ENCODE measurements at regions not wholly inside any gene's neighbourhood (a gene's known extent, or its start where the extent isn't known, plus 50 kb on each side); places are given as distances from the start of the nearest gene placed in this dataset.
A peak's percentile ranks its signal among the peaks of the same experiment; 100 is the strongest.

DNA sequence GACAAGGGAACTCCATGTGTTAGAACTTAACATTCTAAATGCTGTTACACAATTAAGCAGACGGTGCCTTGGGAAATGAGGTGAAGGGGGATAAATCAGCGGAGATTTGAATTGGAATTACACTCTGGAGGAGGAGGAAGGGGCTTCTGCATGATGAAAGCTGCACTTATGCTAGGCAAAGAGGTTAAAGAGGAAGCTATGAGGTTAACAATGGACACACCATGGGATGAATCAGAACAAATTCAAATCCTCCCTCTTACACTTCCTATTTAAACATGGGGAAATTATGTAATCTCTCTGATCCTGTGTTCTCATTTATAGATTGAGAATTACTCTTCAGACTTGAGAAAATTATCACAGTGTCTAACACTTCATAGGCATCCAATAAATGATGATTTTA is 121.5 kb upstream of the SIX2 start:
- H3K36me3 ChIP-seq: no peaks in the 10 kb centered on the region
- no peaks in the 10 kb centered on the region for H3K27me3 ChIP-seq
- peaks cover 0 to 7% (median 0%) of the 10 kb centered on the region in 4 donors for H3K4me1 ChIP-seq
- DNase-seq (ENCODE audit: low spot score in 2 of 2): no peak
- WGBS, 2 donors: 56 to 73% methylated on average over 2 of the region's 2 CpGs
- TF ChIP-seq CTCF (IDR thresholded peaks at IDR 0.05) (no peak), EP300 (IDR thresholded peaks at IDR 0.05) (no peak), POLR2A (IDR thresholded peaks at IDR 0.05) (no peak)
- no peak overlapping the region for H3K4me3 ChIP-seq
- no peaks in the 10 kb centered on the region for H3K9me3 ChIP-seq
- H3K27ac ChIP-seq: no peak overlapping the region

GRCh38 chr2:45128580-45128997 is 119.3 kb upstream of the SIX2 start:
- no peaks in the 10 kb centered on the region for H3K36me3 ChIP-seq
- H3K9me3 ChIP-seq: no peaks in the 10 kb centered on the region
- H3K27ac ChIP-seq: no peak overlapping the region
- DNase-seq (ENCODE audit: low spot score in 2 of 2): peak in 1 of 2 donors; percentile 36
- peak in 1 of 2 donors; percentile 15 for TF ChIP-seq EP300 (IDR thresholded peaks at IDR 0.05)
- no peak for TF ChIP-seq POLR2A (IDR thresholded peaks at IDR 0.05)
- TF ChIP-seq CTCF (IDR thresholded peaks at IDR 0.05): no peak
- no peak overlapping the region for H3K4me3 ChIP-seq
- no peaks in the 10 kb centered on the region for H3K4me1 ChIP-seq
- 50 to 75% methylated on average over 1 of the region's 1 CpG for WGBS, 2 donors
- H3K27me3 ChIP-seq: no peaks in the 10 kb centered on the region

GRCh38 chr2:45127891-45128290 is 118.6 kb upstream of the SIX2 start:
- H3K36me3 ChIP-seq: no peaks in the 10 kb centered on the region
- WGBS, 2 donors: 93 to 96% methylated on average over 4 of the region's 4 CpGs
- H3K27ac ChIP-seq: no peak overlapping the region
- no peaks in the 10 kb centered on the region for H3K27me3 ChIP-seq
- no peaks in the 10 kb centered on the region for H3K9me3 ChIP-seq
- no peak overlapping the region for H3K4me3 ChIP-seq
- no peak for DNase-seq (ENCODE audit: low spot score in 2 of 2)
- H3K4me1 ChIP-seq: no peaks in the 10 kb centered on the region
- TF ChIP-seq EP300 (IDR thresholded peaks at IDR 0.05): no peak
- TF ChIP-seq POLR2A (IDR thresholded peaks at IDR 0.05): no peak

DNA sequence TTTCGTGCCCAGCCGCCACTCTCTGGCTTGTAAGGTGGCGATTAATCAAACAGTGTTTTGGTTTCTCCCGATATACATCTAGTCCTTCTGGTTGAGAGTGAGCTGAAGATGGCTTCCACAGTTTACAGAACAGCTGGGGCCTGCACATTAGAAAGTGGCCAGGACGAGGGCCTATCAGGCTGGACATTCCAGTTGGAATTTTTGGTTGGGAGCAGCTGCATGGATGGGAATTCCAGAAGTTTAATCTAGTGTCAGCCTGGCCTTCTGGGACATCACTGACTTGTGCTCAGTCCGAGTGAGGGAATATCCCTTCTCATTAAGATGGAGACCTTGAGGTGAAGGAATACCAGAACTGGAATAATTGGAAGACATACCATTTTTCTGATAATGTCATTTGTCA is 118.1 kb upstream of the SIX2 start:
- H3K4me3 ChIP-seq: no peak overlapping the region
- no peaks in the 10 kb centered on the region for H3K9me3 ChIP-seq
- no peaks in the 10 kb centered on the region for H3K36me3 ChIP-seq
- no peak overlapping the region for H3K27ac ChIP-seq
- 94 to 96% methylated on average over 6 of the region's 6 CpGs for WGBS, 2 donors
- DNase-seq (ENCODE audit: low spot score in 2 of 2): no peak
- no peaks in the 10 kb centered on the region for H3K27me3 ChIP-seq
- no peak for TF ChIP-seq POLR2A (IDR thresholded peaks at IDR 0.05)
- no peak for TF ChIP-seq EP300 (IDR thresholded peaks at IDR 0.05)
- no peaks in the 10 kb centered on the region for H3K4me1 ChIP-seq

DNA sequence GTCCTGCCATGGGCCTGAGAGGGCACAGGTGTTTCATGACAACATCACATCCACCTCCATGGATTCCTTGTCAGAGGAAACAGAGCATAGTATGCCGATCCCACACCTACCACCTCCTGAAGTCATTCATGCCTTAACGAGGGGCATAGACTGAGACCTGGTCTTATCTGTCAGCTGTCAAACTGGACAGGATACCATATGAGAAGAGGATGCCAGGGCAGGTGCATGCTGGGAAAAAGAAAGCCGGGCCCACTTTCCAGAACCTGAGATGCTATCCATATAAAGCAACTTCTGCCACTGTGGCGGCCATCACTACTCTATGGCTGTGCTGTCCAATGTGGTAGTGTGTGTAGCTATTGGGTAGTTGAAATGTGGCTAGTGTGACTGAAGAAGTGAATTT is 116.0 kb upstream of the SIX2 start:
- no peaks in the 10 kb centered on the region for H3K4me1 ChIP-seq
- DNase-seq (ENCODE audit: low spot score in 2 of 2): no peak
- no peaks in the 10 kb centered on the region for H3K36me3 ChIP-seq
- WGBS, 2 donors: 90 to 94% methylated on average over 4 of the region's 4 CpGs
- H3K27me3 ChIP-seq: no peaks in the 10 kb centered on the region
- H3K4me3 ChIP-seq: no peak overlapping the region
- H3K9me3 ChIP-seq: no peaks in the 10 kb centered on the region
- H3K27ac ChIP-seq: no peak overlapping the region
- no peak for TF ChIP-seq CTCF (IDR thresholded peaks at IDR 0.05)
- no peak for TF ChIP-seq POLR2A (IDR thresholded peaks at IDR 0.05)
- no peak for TF ChIP-seq EP300 (IDR thresholded peaks at IDR 0.05)

- TF ChIP-seq CTCF (IDR thresholded peaks at IDR 0.05) (no peak), POLR2A (IDR thresholded peaks at IDR 0.05) (no peak), EP300 (IDR thresholded peaks at IDR 0.05) (no peak)
- DNase-seq (ENCODE audit: low spot score in 2 of 2): no peak
- H3K9me3 ChIP-seq: no peaks in the 10 kb centered on the region
- WGBS, 2 donors: 88 to 89% methylated on average over 5 of the region's 5 CpGs
- H3K36me3 ChIP-seq: no peaks in the 10 kb centered on the region
- H3K27ac ChIP-seq: no peak overlapping the region
- H3K4me1 ChIP-seq: no peaks in the 10 kb centered on the region
- no peaks in the 10 kb centered on the region for H3K27me3 ChIP-seq
- no peak overlapping the region for H3K4me3 ChIP-seq
These were observed 115.2 kb upstream of the SIX2 start for GRCh38 chr2:45124456-45124855.

All from tibial nerve (tissue), 4 donors.